HuH-7.5 (cell line): ENCODE measurements at regions not wholly inside any gene's neighbourhood (a gene's known extent, or its start where the extent isn't known, plus 50 kb on each side); places are given as distances from the start of the nearest gene placed in this dataset.

Experiments used
- DNase-seq: peaks from one replicate; pipeline ENCODE4 v3.0.0; 2011; ENCODE audit warnings: low spot score

GRCh38 chr6:15716889-15717288, 54.1 kb upstream of the DTNBP1 start:
- no peak for DNase-seq

GRCh38 chr6:15715851-15716250, 53.0 kb upstream of the DTNBP1 start:
- DNase-seq, result no peak

GRCh38 chr6:15715060-15715459, 52.2 kb upstream of the DTNBP1 start:
- no peak for DNase-seq

GRCh38 chr6:15714658-15715057, 51.8 kb upstream of the DTNBP1 start:
- no peak for DNase-seq

- no peak for DNase-seq
These were observed 50.5 kb upstream of the DTNBP1 start for GRCh38 chr6:15713325-15713724.

- no peak for DNase-seq
These were observed 50.0 kb upstream of the DTNBP1 start for GRCh38 chr6:15712797-15713196.
